A673 (cell line): ENCODE measurements at regions not wholly inside any gene's neighbourhood (a gene's known extent, or its start where the extent isn't known, plus 50 kb on each side); places are given as distances from the start of the nearest gene placed in this dataset.

Experiments
- BruUV-seq: library from RNA; stranded (reverse); fragments of 400-500 nt; replicated peaks from 2 replicates; lab custom pipeline; 2021; lab: Mats Ljungman, UMichigan
- CTCF ChIA-PET: fragments of 300-600 bp; sonication (Branson Sonifier 250); formaldehyde crosslinking; loops from one replicate; lab custom pipeline; 2022; ENCODE audit warnings: antibody characterized with exemption; lab: Charles Lee
- POLR2A ChIA-PET: fragments of 300-600 bp; sonication (Branson Sonifier 250); formaldehyde crosslinking; loops from one replicate; lab custom pipeline; 2022; ENCODE audit warnings: antibody characterized with exemption; ENCODE audit not compliant: low non-redundant PET; lab: Charles Lee
- DNase-seq: peaks from one replicate; pipeline ENCODE4 v3.0.0-alpha.2; 2015; ENCODE audit warnings: low spot score
- H3K27ac ChIP-seq: fragments of 200-600 bp; sonication (generic); 2 replicates; pipeline ENCODE4 v1.5.1; 2016; ENCODE audit warnings: mixed run types, low read depth, mild to moderate bottlenecking, mixed read lengths, antibody characterized with exemption, low read length; ENCODE audit not compliant: poor library complexity, severe bottlenecking
- H3K27me3 ChIP-seq: fragments of 200-600 bp; sonication (generic); replicated peaks from 2 replicates; pipeline ENCODE4 v1.6.1; 2017; ENCODE audit warnings: mixed run types, low read depth, mild to moderate bottlenecking, mixed read lengths, antibody characterized with exemption, low read length; ENCODE audit not compliant: insufficient read depth, poor library complexity
- H3K36me3 ChIP-seq: fragments of 200-600 bp; sonication (generic); 2 replicates; pipeline ENCODE4 v1.6.1; 2016; ENCODE audit warnings: mixed run types, mild to moderate bottlenecking, mixed read lengths, antibody characterized with exemption, low read length; ENCODE audit not compliant: insufficient read depth, poor library complexity, severe bottlenecking
- H3K4me1 ChIP-seq: fragments of 200-600 bp; sonication (generic); 2 replicates; pipeline ENCODE4 v1.6.1; 2017; ENCODE audit warnings: mixed run types, mild to moderate bottlenecking, mixed read lengths, antibody characterized with exemption, low read length; ENCODE audit not compliant: insufficient read depth, poor library complexity, severe bottlenecking
- H3K4me3 ChIP-seq: fragments of 200-600 bp; sonication (generic); 2 replicates; pipeline ENCODE4 v1.5.1; 2016; ENCODE audit warnings: low read depth, mixed run types, mild to moderate bottlenecking, mixed read lengths, low read length; ENCODE audit not compliant: poor library complexity, severe bottlenecking
- H3K9me3 ChIP-seq: fragments of 200-600 bp; sonication (generic); 2 replicates; pipeline ENCODE4 v1.6.1; 2016; ENCODE audit warnings: mixed run types, low read depth, mild to moderate bottlenecking, mixed read lengths, antibody characterized with exemption, low read length; ENCODE audit not compliant: poor library complexity, severe bottlenecking
- CTCF ChIP-seq: fragments of 300-800, 200-600 bp; sonication (generic); conservative IDR thresholded peaks from 2 replicates; pipeline ENCODE4 v1.5.1; 2017; ENCODE audit warnings: low read depth, mild to moderate bottlenecking, antibody characterized with exemption, low read length, moderate library complexity, mixed read lengths
- EZH2 ChIP-seq: fragments of 200-600 bp; sonication (generic); IDR thresholded peaks from 2 replicates; pipeline ENCODE4 v1.6.1; 2017; ENCODE audit warnings: borderline replicate concordance, low read depth, mild to moderate bottlenecking, mixed read lengths, antibody characterized with exemption, low read length; ENCODE audit not compliant: poor library complexity, severe bottlenecking
- intact Hi-C: fragments of 100-400 bp; cut with micrococcal nuclease; formaldehyde crosslinking; loops from one replicate; pipeline ENCODE4 v1.10.0; 2022; ENCODE audit not compliant: unreplicated experiment

- Histone ChIP-seq H3K4me3 (no peak overlapping the region), H3K36me3 (no peaks in the 10 kb centered on the region), H3K27ac (no peak overlapping the region), H3K4me1 (no peaks in the 10 kb centered on the region), H3K9me3 (no peaks in the 10 kb centered on the region), H3K27me3 (no peaks in the 10 kb centered on the region)
- DNase-seq = no peak
- CTCF ChIA-PET = no interaction called here
- BruUV-seq = no TSS peak
- intact Hi-C loops = no loop called here
- TF ChIP-seq EZH2 = no peak
- TF ChIP-seq CTCF = no peak
- POLR2A ChIA-PET = no interaction called here
Observed at GRCh38 chr15:79682851-79683288, 213.9 kb downstream of the MTHFS start.

DNA sequence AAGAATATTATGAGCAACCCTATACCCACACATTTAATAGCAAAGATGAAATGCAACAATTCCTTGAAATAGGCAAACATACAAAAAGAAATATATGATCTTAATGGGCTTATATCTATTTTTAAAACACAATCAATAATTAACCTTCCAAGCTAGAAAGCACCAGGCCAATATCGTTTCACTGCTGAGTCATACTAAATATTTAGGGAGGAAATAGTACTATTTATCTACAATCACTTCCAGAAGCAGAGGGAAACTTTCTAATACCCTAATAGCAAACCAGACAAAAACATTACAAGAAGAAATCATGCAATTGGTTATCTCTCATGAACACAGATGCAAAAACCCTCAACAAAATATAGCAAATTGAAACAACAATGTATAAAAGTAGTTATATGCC, 207.8 kb downstream of the MTHFS start:
- Histone ChIP-seq H3K36me3 (no peaks in the 10 kb centered on the region), H3K4me3 (no peak overlapping the region), H3K4me1 (no peaks in the 10 kb centered on the region), H3K27ac (no peak overlapping the region), H3K9me3 (no peaks in the 10 kb centered on the region), H3K27me3 (no peaks in the 10 kb centered on the region)
- no peak for TF ChIP-seq EZH2
- TF ChIP-seq CTCF = no peak
- no TSS peak for BruUV-seq
- ChIA-PET CTCF (interaction anchor here (0.6 kb wide), 1 partner anchor 12 kb away, joined by 3 read pairs; no protein-coding TSS in a partner anchor), POLR2A (no interaction called here)
- intact Hi-C loops = no loop called here
- no peak for DNase-seq

DNA sequence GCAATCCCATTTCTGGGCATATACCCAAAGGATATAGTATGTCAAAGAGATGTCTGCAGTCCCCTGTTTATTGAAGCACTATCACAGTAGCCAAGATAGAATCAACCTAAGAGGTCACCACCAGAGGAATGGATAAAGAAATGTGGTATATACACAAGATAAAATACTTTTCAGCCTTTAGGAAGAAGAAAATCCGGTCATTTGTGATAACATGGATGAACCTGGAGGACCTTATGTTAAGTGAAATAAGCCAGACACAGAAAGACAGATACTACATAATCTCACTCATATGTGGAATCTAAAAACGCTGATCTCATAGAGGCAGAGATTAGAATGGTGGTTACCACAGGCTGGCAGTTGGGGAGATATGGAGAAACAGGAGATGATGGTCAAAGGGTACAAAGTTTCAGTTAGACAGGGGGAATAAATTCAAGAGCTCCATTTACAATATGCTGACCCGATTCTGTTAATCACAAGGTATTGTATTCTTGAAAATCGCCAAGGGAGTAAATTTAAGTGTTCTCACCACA, 195.8 kb downstream of the MTHFS start:
- Histone ChIP-seq H3K4me3 (no peak overlapping the region), H3K27ac (no peak overlapping the region), H3K27me3 (no peaks in the 10 kb centered on the region), H3K4me1 (no peaks in the 10 kb centered on the region), H3K9me3 (no peaks in the 10 kb centered on the region), H3K36me3 (no peaks in the 10 kb centered on the region)
- intact Hi-C loops = no loop called here
- CTCF ChIA-PET = no interaction called here
- BruUV-seq = no TSS peak
- DNase-seq = no peak
- no peak for TF ChIP-seq CTCF
- TF ChIP-seq EZH2 = no peak
- POLR2A ChIA-PET = no interaction called here
